ENCODE measurements at regions not wholly inside any gene's neighbourhood (a gene's known extent, or its start where the extent isn't known, plus 50 kb on each side); places are given as distances from the start of the nearest gene placed in this dataset.

DNA sequence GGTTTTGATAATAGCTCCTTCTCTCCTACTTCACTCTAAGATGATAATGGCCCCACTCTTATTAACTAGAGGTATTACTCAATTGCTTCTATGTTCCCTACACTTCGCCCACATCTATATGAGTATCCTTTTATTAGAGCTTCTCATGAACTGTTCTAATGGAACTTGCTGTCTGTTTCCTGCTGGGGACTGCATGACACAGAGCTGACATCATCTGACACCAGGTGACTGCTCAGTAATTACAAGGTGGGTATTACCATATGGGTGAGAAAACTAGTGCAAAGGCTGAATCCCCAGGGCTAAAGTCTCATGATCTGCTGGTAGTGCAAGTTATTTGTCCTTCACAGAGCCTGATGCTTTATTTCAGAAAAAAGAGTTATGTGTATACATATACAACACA, 146.2 kb upstream of the PLCXD3 start:
- no peak for TF ChIP-seq GATA2 (IDR thresholded peaks at IDR 0.05; ENCODE audit: low read depth, low read length)
- no peak for TF ChIP-seq GATA3 (IDR thresholded peaks at IDR 0.05; ENCODE audit: low read depth, low read length)
